Esophagus muscularis mucosa (tissue), 3 donors: ENCODE measurements at regions not wholly inside any gene's neighbourhood (a gene's known extent, or its start where the extent isn't known, plus 50 kb on each side); places are given as distances from the start of the nearest gene placed in this dataset.

ENCODE experiments used
- CTCF ChIP-seq, 3 experiments: fragments of 200-600 bp in 2 of 3; fragments of 450-650 bp in 1 of 3; sonication (generic) in 2 of 3; IDR thresholded peaks; one replicate each; pipeline ENCODE4 v1.5.1; 2017 to 2019; ENCODE audit warnings: antibody characterized with exemption in 3 of 3, mild to moderate bottlenecking in 2 of 3, moderate library complexity in 1 of 3
- POLR2A ChIP-seq: fragments of 450-650 bp; IDR thresholded peaks from one replicate; pipeline ENCODE4 v1.6.1; 2017; ENCODE audit warnings: antibody characterized with exemption, moderate library complexity, mild to moderate bottlenecking, low read depth

DNA sequence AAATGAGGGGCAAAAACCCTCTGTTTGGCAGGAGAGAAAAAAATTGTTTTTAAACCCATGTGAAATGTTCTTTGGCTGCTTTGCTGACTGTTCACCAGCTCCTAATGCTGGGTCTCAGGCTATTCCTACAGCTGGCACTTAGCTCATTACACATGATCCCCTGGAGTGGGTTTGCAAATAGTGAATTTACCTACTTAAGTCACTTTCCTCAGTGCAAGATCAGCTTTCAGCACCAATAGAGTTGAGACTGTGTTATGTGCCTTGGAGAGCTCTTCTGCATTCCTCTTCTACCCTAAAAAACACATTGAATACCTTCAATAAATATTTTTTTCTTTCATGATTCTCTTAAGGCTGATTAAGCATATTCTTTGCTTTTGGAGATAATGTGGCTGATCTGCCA lies 58.4 kb upstream of the PRDM1 start:
- TF ChIP-seq CTCF (IDR thresholded peaks at IDR 0.05): no peak
- TF ChIP-seq POLR2A: no peak
